OCI-LY3 (cell line): ENCODE measurements at regions not wholly inside any gene's neighbourhood (a gene's known extent, or its start where the extent isn't known, plus 50 kb on each side); places are given as distances from the start of the nearest gene placed in this dataset.

Experiments used
- H2AFZ ChIP-seq: fragments of 200-600, 300-600 bp; shearing (Covaris generic); 2 replicates; pipeline ENCODE4 v1.6.0; 2014; ENCODE audit warnings: antibody characterized with exemption, low read depth, low read length
- H3K27ac ChIP-seq: fragments of 200-600, 300-600 bp; sonication (generic); 2 replicates; pipeline ENCODE4 v1.5.1; 2014; ENCODE audit warnings: mild to moderate bottlenecking, low read length, moderate library complexity, mixed read lengths
- H3K27me3 ChIP-seq: fragments of 200-600, 300-600 bp; sonication (generic); 2 replicates; pipeline ENCODE4 v1.6.1; 2014; ENCODE audit warnings: low read depth, low read length, mixed read lengths
- H3K36me3 ChIP-seq: fragments of 200-600, 300-600 bp; sonication (generic); replicated peaks from 2 replicates; pipeline ENCODE3; 2014; ENCODE audit warnings: low read depth, low read length, mixed read lengths
- H3K4me1 ChIP-seq: fragments of 300-600, 200-600 bp; sonication (generic); 2 replicates; pipeline ENCODE4 v1.6.1; 2014; ENCODE audit warnings: low read length, mixed read lengths
- H3K4me2 ChIP-seq: fragments of 200-600, 300-600 bp; sonication (generic); 2 replicates; pipeline ENCODE4 v1.6.1; 2014; ENCODE audit warnings: low read length, mixed read lengths
- H3K4me3 ChIP-seq: fragments of 300-600, 200-600 bp; sonication (generic); 2 replicates; pipeline ENCODE4 v1.5.1; 2014; ENCODE audit warnings: antibody characterized with exemption, mild to moderate bottlenecking, low read length, moderate library complexity
- H3K79me2 ChIP-seq: fragments of 300-600, 200-600 bp; shearing (Covaris generic); 2 replicates; pipeline ENCODE4 v1.6.1; 2014; ENCODE audit warnings: mild to moderate bottlenecking, low read length, mixed read lengths
- H3K9ac ChIP-seq: fragments of 300-600, 200-600 bp; shearing (Covaris generic); 2 replicates; pipeline ENCODE4 v1.6.0; 2014; ENCODE audit warnings: mild to moderate bottlenecking, low read length, moderate library complexity
- H3K9me3 ChIP-seq: fragments of 200-600, 300-600 bp; shearing (Covaris generic); 2 replicates; pipeline ENCODE4 v1.6.1; 2014; ENCODE audit warnings: low read length, mixed read lengths; ENCODE audit not compliant: insufficient read depth
- H4K20me1 ChIP-seq: fragments of 200-600, 300-600 bp; sonication (generic); 2 replicates; pipeline ENCODE4 v1.6.1; 2016; ENCODE audit warnings: low read length, mixed read lengths; ENCODE audit not compliant: insufficient read depth
- CTCF ChIP-seq: fragments of 200-600, 300-600 bp; sonication (generic); IDR thresholded peaks from 2 replicates; pipeline ENCODE4 v1.5.1; 2014; ENCODE audit warnings: antibody characterized with exemption, low read length, low read depth
- EZH2phosphoT487 ChIP-seq: fragments of 200-600 bp; shearing (Covaris generic); IDR thresholded peaks from 2 replicates; pipeline ENCODE4 v1.6.1; 2018; ENCODE audit warnings: antibody characterized with exemption, mixed run types, low read depth

GRCh38 chr1:221562542-221563475 lies 179.1 kb downstream of the DUSP10 start:
- no peaks in the 10 kb centered on the region for H3K27me3 ChIP-seq
- H4K20me1 ChIP-seq: no peaks in the 10 kb centered on the region
- TF ChIP-seq CTCF (no peak), EZH2phosphoT487 (no peak)
- H3K36me3 ChIP-seq: no peaks in the 10 kb centered on the region
- no peak overlapping the region for H3K4me3 ChIP-seq
- no peak overlapping the region for H2AFZ ChIP-seq
- H3K9ac ChIP-seq: no peak overlapping the region
- H3K4me1 ChIP-seq: no peaks in the 10 kb centered on the region
- no peaks in the 10 kb centered on the region for H3K9me3 ChIP-seq
- no peak overlapping the region for H3K27ac ChIP-seq
- H3K4me2 ChIP-seq: no peak overlapping the region
- no peaks in the 10 kb centered on the region for H3K79me2 ChIP-seq

- Histone ChIP-seq H3K4me2 (no peak overlapping the region), H3K4me1 (no peaks in the 10 kb centered on the region), H3K27ac (no peak overlapping the region), H3K27me3 (no peaks in the 10 kb centered on the region), H3K4me3 (no peak overlapping the region), H4K20me1 (no peaks in the 10 kb centered on the region), H3K36me3 (no peaks in the 10 kb centered on the region), H3K9ac (no peak overlapping the region), H3K79me2 (no peaks in the 10 kb centered on the region), H2AFZ (no peak overlapping the region), H3K9me3 (no peaks in the 10 kb centered on the region)
- TF ChIP-seq CTCF (no peak), EZH2phosphoT487 (no peak)
These were observed 178.4 kb downstream of the DUSP10 start for GRCh38 chr1:221563476-221563921.

- no peaks in the 10 kb centered on the region for H3K27me3 ChIP-seq
- H3K9ac ChIP-seq: no peak overlapping the region
- no peak overlapping the region for H3K4me2 ChIP-seq
- no peaks in the 10 kb centered on the region for H4K20me1 ChIP-seq
- no peak overlapping the region for H3K27ac ChIP-seq
- H3K36me3 ChIP-seq: no peaks in the 10 kb centered on the region
- no peak for TF ChIP-seq CTCF
- no peak for TF ChIP-seq EZH2phosphoT487
- H2AFZ ChIP-seq: no peak overlapping the region
- no peaks in the 10 kb centered on the region for H3K79me2 ChIP-seq
- H3K4me3 ChIP-seq: no peak overlapping the region
- no peaks in the 10 kb centered on the region for H3K9me3 ChIP-seq
- no peaks in the 10 kb centered on the region for H3K4me1 ChIP-seq
These were observed 177.0 kb downstream of the DUSP10 start for GRCh38 chr1:221564891-221565290.

- no peak for TF ChIP-seq CTCF
- TF ChIP-seq EZH2phosphoT487: no peak
- H3K4me2 ChIP-seq: no peak overlapping the region
These were observed 176.2 kb downstream of the DUSP10 start for GRCh38 chr1:221565711-221566110.

More at GRCh38 chr1:221565711-221566110, 176.2 kb downstream of the DUSP10 start:
- Histone ChIP-seq H4K20me1 (no peaks in the 10 kb centered on the region), H2AFZ (no peak overlapping the region), H3K27me3 (no peaks in the 10 kb centered on the region), H3K4me3 (no peak overlapping the region), H3K4me1 (no peaks in the 10 kb centered on the region), H3K79me2 (no peaks in the 10 kb centered on the region), H3K9me3 (no peaks in the 10 kb centered on the region), H3K36me3 (no peaks in the 10 kb centered on the region), H3K9ac (no peak overlapping the region), H3K27ac (no peak overlapping the region)
